GM18505 (cell line): ENCODE measurements at regions not wholly inside any gene's neighbourhood (a gene's known extent, or its start where the extent isn't known, plus 50 kb on each side); places are given as distances from the start of the nearest gene placed in this dataset.
"Not testable (repeated sequence)": the region's sequence is repeated elsewhere in the genome, so short reads cannot be mapped to it uniquely, and the experiment has no call there.

Experiments used
- ATAC-seq: cut with Tn5 transposase; IDR thresholded peaks from one replicate; pipeline ENCODE4 v1.9.1; 2021; ENCODE audit not compliant: unreplicated experiment
- POLR2A ChIP-seq: IDR thresholded peaks from 4 replicates; pipeline ENCODE4 v1.6.1; 2011; ENCODE audit warnings: borderline replicate concordance; ENCODE audit not compliant: insufficient read depth, insufficient read length; ENCODE audit errors: extremely low read depth

GRCh38 chr4:127256500-127256899 is 376.3 kb upstream of the INTU start:
- TF ChIP-seq POLR2A, result no peak
- no peak for ATAC-seq

- no peak for TF ChIP-seq POLR2A
- ATAC-seq, result no peak
Observed at GRCh38 chr4:127261476-127261875, 371.3 kb upstream of the INTU start.

- TF ChIP-seq POLR2A, result no peak
- ATAC-seq, result no peak
Observed at GRCh38 chr4:127268367-127268766, 364.4 kb upstream of the INTU start.

GRCh38 chr4:127277023-127277422 is 355.7 kb upstream of the INTU start:
- ATAC-seq, result not testable (repeated sequence)

GRCh38 chr4:127284236-127284635 is 348.5 kb upstream of the INTU start:
- no peak for TF ChIP-seq POLR2A
- ATAC-seq, result no peak

GRCh38 chr4:127291316-127291715 is 341.4 kb upstream of the INTU start:
- TF ChIP-seq POLR2A, result no peak

GRCh38 chr4:127293496-127293895 is 339.3 kb upstream of the INTU start:
- TF ChIP-seq POLR2A, result no peak
- no peak for ATAC-seq

More at GRCh38 chr4:127291316-127291715, 341.4 kb upstream of the INTU start:
- ATAC-seq, result no peak

- no peak for ATAC-seq
- no peak for TF ChIP-seq POLR2A
Observed at GRCh38 chr4:127304356-127304755, 328.4 kb upstream of the INTU start.

- TF ChIP-seq POLR2A, result no peak
- no peak for ATAC-seq
Observed at GRCh38 chr4:127307996-127308395, 324.8 kb upstream of the INTU start.

GRCh38 chr4:127309369-127310102 is 323.2 kb upstream of the INTU start:
- no peak for TF ChIP-seq POLR2A
- ATAC-seq, result no peak

- ATAC-seq, result no peak
- no peak for TF ChIP-seq POLR2A
Observed at GRCh38 chr4:127311371-127311770, 321.4 kb upstream of the INTU start.

- TF ChIP-seq POLR2A, result no peak
- no peak for ATAC-seq
Observed at GRCh38 chr4:127311924-127312323, 320.8 kb upstream of the INTU start.

- ATAC-seq, result no peak
- no peak for TF ChIP-seq POLR2A
Observed at GRCh38 chr4:127313767-127314166, 319.0 kb upstream of the INTU start.

GRCh38 chr4:127327491-127327890 is 305.3 kb upstream of the INTU start:
- no peak for TF ChIP-seq POLR2A
- ATAC-seq, result no peak
